HCT116 (cell line): ENCODE measurements at regions not wholly inside any gene's neighbourhood (a gene's known extent, or its start where the extent isn't known, plus 50 kb on each side); places are given as distances from the start of the nearest gene placed in this dataset.

Experiments used
- ATAC-seq: fragments of 200-7000 bp; cut with Tn5 transposase; 2 replicates; pipeline ENCODE4 v1.9.1; 2020; ENCODE audit warnings: mild to moderate bottlenecking, moderate library complexity
- BruUV-seq: library from RNA; stranded (reverse); fragments of 400-500 nt; replicated peaks from 2 replicates; lab custom pipeline; 2021; lab: Mats Ljungman, UMichigan
- CTCF ChIA-PET: fragments of 300-600 bp; sonication (Branson Sonifier 250); formaldehyde crosslinking; loops from one replicate; lab custom pipeline; 2021; ENCODE audit warnings: antibody characterized with exemption; lab: Charles Lee
- POLR2A ChIA-PET: fragments of 300-600, 350-600 bp; sonication (Branson Sonifier 250); formaldehyde crosslinking; loops from one replicate; lab custom pipeline; 2021; ENCODE audit warnings: antibody characterized with exemption; lab: Charles Lee
- RAD21 ChIA-PET, 2 experiments: fragments of 300-600 bp; sonication (Branson Sonifier 250); formaldehyde crosslinking; loops; one replicate each; lab custom pipeline; 2023; ENCODE audit warnings: low total read pairs in 2 of 2; ENCODE audit not compliant: uncharacterized antibody in 2 of 2, unreplicated experiment in 2 of 2, low non-redundant PET in 1 of 2; lab: Charles Lee
- DNase-seq: peaks from one replicate; pipeline ENCODE4 v3.0.0-alpha.2; 2010; ENCODE audit warnings: low read depth, low spot score
- H2AFZ ChIP-seq: fragments of 200-600 bp; shearing (Covaris generic), sonication (generic); 2 replicates; pipeline ENCODE4 v1.6.1; 2017; ENCODE audit warnings: low read depth, mixed run types, mixed read lengths, antibody characterized with exemption, low read length; ENCODE audit not compliant: poor library complexity, severe bottlenecking
- H3K27ac ChIP-seq: 2 replicates; pipeline ENCODE4 v1.5.1; 2012; ENCODE audit warnings: low read depth, low read length
- H3K27me3 ChIP-seq: fragments of 200-600 bp; sonication (generic); 2 replicates; pipeline ENCODE4 v1.6.1; 2016; ENCODE audit warnings: mixed run types, low read length, mixed read lengths; ENCODE audit not compliant: insufficient read depth
- H3K36me3 ChIP-seq, 2 experiments: fragments of 200-500 bp in 1 of 2; fragments of 200-600 bp in 1 of 2; sonication (Bioruptor generic) in 1 of 2; sonication (generic) in 1 of 2; 2 replicates each; pipeline versions ENCODE4 v1.5.1 to v1.6.1; 2014 to 2016; ENCODE audit warnings: low read length in 2 of 2, inconsistent platforms in 1 of 2, mixed read lengths in 1 of 2, mixed run types in 1 of 2; ENCODE audit not compliant: insufficient read depth in 2 of 2, control insufficient read depth in 1 of 2
- H3K4me1 ChIP-seq, 2 experiments: fragments of 200-600 bp in 1 of 2; sonication (generic) in 1 of 2; 2 replicates each; pipeline versions ENCODE4 v1.5.1 to v1.6.1; 2012 to 2017; ENCODE audit warnings: low read length in 2 of 2, inconsistent platforms in 1 of 2, mild to moderate bottlenecking in 1 of 2, mixed read lengths in 1 of 2, mixed run types in 1 of 2, moderate library complexity in 1 of 2; ENCODE audit not compliant: insufficient read depth in 2 of 2, control insufficient read depth in 1 of 2
- H3K4me2 ChIP-seq: fragments of 200-600 bp; sonication (generic); 2 replicates; pipeline ENCODE4 v1.6.1; 2017; ENCODE audit warnings: mixed run types, low read length, mixed read lengths
- H3K4me3 ChIP-seq, 2 experiments: fragments of 200-600 bp in 1 of 2; sonication (generic) in 1 of 2; replicated peaks in 1 of 2; 2 replicates each; pipeline ENCODE4 v1.5.1; 2011 to 2016; ENCODE audit warnings: low read length in 2 of 2, control low read depth in 1 of 2, low read depth in 1 of 2, mild to moderate bottlenecking in 1 of 2, mixed read lengths in 1 of 2, mixed run types in 1 of 2
- H3K79me2 ChIP-seq: fragments of 200-600 bp; sonication (generic); 2 replicates; pipeline ENCODE4 v1.6.1; 2017; ENCODE audit warnings: mild to moderate bottlenecking, mixed run types, low read length, moderate library complexity, mixed read lengths; ENCODE audit not compliant: insufficient read depth
- H3K9ac ChIP-seq: fragments of 200-600 bp; sonication (generic); 2 replicates; pipeline ENCODE4 v1.6.1; 2016; ENCODE audit warnings: low read length, mixed read lengths
- H3K9me2 ChIP-seq: fragments of 200-600 bp; sonication (generic), shearing (Covaris generic); 2 replicates; pipeline ENCODE4 v1.6.1; 2017; ENCODE audit warnings: mixed run types, mild to moderate bottlenecking, moderate library complexity; ENCODE audit not compliant: insufficient read depth
- H3K9me3 ChIP-seq, 2 experiments: fragments of 200-500 bp in 1 of 2; fragments of 200-600 bp in 1 of 2; sonication (Bioruptor generic) in 1 of 2; sonication (generic) in 1 of 2; 2 replicates each; pipeline ENCODE4 v1.6.1; 2014 to 2017; ENCODE audit warnings: low read length in 2 of 2, mixed read lengths in 2 of 2, inconsistent platforms in 1 of 2, low read depth in 1 of 2, mild to moderate bottlenecking in 1 of 2, mixed run types in 1 of 2, moderate library complexity in 1 of 2; ENCODE audit not compliant: control insufficient read depth in 1 of 2, insufficient read depth in 1 of 2
- H4K20me1 ChIP-seq: fragments of 200-600 bp; sonication (generic), shearing (Covaris generic); 2 replicates; pipeline ENCODE4 v1.6.1; 2017; ENCODE audit warnings: mixed run types, mild to moderate bottlenecking, moderate library complexity; ENCODE audit not compliant: insufficient read depth
- CBX3 ChIP-seq: IDR thresholded peaks from 2 replicates; pipeline ENCODE4 v1.6.1; 2012; ENCODE audit warnings: low read depth
- ELF1 ChIP-seq: IDR thresholded peaks from 2 replicates; pipeline ENCODE4 v1.6.1; 2012; ENCODE audit warnings: low read depth, borderline replicate concordance
- FOSL1 ChIP-seq: IDR thresholded peaks from 2 replicates; pipeline ENCODE4 v1.6.1; 2012; ENCODE audit warnings: low read depth
- JUND ChIP-seq: IDR thresholded peaks from 2 replicates; pipeline ENCODE4 v1.6.1; 2012
- POLR2AphosphoS5 ChIP-seq: IDR thresholded peaks from 2 replicates; pipeline ENCODE4 v1.6.1; 2011; ENCODE audit warnings: mild to moderate bottlenecking, low read depth, low read length, moderate library complexity
- SRF ChIP-seq: IDR thresholded peaks from 2 replicates; pipeline ENCODE4 v1.6.1; 2012; ENCODE audit warnings: low read depth
- YY1 ChIP-seq: IDR thresholded peaks from 2 replicates; pipeline ENCODE4 v1.6.1; 2011; ENCODE audit warnings: low read length, low read depth, moderate library complexity, mild to moderate bottlenecking; ENCODE audit not compliant: insufficient replicate concordance; ENCODE audit errors: extremely low read depth
- intact Hi-C: fragments of 100-400 bp; cut with micrococcal nuclease; formaldehyde crosslinking; loops from 2 replicates; pipeline ENCODE4 v1.10.0; 2022
- TF ChIP-seq, protein P1 (sequence below), 3 experiments: fragments of 200-600 bp in 1 of 3; sonication (generic) in 1 of 3; IDR thresholded peaks in 2 of 3; conservative IDR thresholded peaks in 1 of 3; 2 replicates each; pipeline ENCODE4 v1.5.1; 2012 to 2017; ENCODE audit warnings: low read depth in 2 of 3, low read length in 2 of 3, antibody characterized with exemption in 1 of 3, borderline replicate concordance in 1 of 3, control low read depth in 1 of 3, mild to moderate bottlenecking in 1 of 3, mixed read lengths in 1 of 3, mixed run types in 1 of 3, moderate library complexity in 1 of 3; ENCODE audit not compliant: insufficient read depth in 1 of 3
- TF ChIP-seq, protein P2 (sequence below): IDR thresholded peaks from 2 replicates; pipeline ENCODE4 v1.6.1; 2012; ENCODE audit warnings: low read depth
- TF ChIP-seq, protein P3 (sequence below): IDR thresholded peaks from 2 replicates; pipeline ENCODE4 v1.6.1; 2012
- TF ChIP-seq, protein P4 (sequence below): IDR thresholded peaks from 2 replicates; pipeline ENCODE4 v1.6.1; 2011; ENCODE audit warnings: mild to moderate bottlenecking, low read length, moderate library complexity; ENCODE audit not compliant: insufficient replicate concordance; ENCODE audit errors: extremely low read depth

DNA sequence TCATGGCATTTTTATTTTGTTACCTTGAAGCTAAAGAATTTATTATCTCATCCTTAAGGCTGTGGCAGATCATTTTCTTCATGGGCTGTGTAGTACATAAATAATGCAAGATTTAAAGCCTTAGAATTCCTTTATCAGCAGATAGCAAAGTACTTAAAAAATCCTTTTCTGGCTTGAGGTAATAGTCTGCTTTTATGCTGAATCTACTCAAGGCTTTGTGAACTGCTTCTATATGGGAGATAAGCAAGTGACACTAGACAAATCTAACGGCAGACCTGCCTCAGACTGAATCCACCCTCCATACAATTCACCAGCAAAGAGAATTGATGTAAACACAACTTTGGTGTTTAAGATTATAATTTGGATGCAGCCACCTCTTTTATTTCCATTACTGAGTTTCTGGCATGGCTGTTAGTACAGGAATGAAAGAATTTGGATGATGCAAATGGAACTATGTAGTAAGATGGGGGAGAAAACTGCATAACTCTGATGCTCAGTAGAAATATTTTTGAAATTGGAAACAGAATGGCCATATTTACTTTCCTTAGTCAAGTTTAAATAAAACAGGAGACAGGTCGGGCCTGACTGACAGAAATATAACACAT, 1121.5 kb downstream of the NAALADL2 start (continued):
- no peak for TF ChIP-seq ELF1
- TF ChIP-seq FOSL1: no peak
- TF ChIP-seq, protein P1, sequence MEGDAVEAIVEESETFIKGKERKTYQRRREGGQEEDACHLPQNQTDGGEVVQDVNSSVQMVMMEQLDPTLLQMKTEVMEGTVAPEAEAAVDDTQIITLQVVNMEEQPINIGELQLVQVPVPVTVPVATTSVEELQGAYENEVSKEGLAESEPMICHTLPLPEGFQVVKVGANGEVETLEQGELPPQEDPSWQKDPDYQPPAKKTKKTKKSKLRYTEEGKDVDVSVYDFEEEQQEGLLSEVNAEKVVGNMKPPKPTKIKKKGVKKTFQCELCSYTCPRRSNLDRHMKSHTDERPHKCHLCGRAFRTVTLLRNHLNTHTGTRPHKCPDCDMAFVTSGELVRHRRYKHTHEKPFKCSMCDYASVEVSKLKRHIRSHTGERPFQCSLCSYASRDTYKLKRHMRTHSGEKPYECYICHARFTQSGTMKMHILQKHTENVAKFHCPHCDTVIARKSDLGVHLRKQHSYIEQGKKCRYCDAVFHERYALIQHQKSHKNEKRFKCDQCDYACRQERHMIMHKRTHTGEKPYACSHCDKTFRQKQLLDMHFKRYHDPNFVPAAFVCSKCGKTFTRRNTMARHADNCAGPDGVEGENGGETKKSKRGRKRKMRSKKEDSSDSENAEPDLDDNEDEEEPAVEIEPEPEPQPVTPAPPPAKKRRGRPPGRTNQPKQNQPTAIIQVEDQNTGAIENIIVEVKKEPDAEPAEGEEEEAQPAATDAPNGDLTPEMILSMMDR (IDR thresholded peaks at IDR 0.05 in 2 of 3, conservative IDR thresholded peaks at IDR 0.05 in 1 of 3; ENCODE audit: borderline replicate concordance in 1 of 3, insufficient read depth in 1 of 3, low read depth in 2 of 3, low read length in 2 of 3): no peak
- TF ChIP-seq, all 23 proteins: peak for 0

DNA sequence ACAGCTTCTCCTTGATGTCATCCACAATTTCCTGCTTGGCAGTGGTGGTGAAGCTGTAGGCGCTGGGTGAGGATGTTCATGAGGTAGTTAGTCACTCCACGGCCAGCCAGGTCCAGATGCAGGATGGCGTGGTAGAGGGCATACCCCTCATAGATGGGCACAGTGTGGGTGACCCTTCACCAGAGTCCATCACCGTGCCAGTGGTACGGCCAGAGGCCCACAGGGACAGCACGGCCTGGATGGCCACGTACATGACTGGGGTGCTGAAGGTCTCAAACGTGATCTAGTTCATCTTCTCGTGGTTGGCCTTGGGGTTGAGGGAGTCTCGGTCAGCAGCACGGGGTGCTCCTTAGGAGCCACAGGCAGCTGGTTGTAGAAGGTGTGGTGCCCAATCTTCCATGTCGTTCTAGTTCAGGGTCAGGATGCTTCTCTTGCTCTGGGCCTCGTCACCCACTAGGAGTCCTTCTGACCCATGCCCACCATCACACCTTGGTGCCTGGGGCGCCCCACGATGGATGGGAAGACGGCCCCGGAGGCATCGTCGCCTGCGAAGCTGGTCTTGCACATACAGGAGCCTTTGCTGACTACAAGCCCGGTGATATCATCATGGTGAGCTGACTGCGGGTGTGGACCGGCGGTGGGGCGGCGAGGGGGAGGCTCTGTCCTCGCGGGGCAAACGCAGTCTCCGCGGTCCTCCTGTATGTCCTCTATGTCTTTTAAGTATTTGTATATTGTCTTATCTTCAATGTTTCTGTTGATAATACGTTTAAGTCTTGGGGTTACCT, 1119.0 kb downstream of the NAALADL2 start:
- H3K9me3 ChIP-seq: no peaks in the 10 kb centered on the region
- H2AFZ ChIP-seq: no peak overlapping the region
- H3K4me2 ChIP-seq: no peak overlapping the region
- TF ChIP-seq YY1: no peak
- TF ChIP-seq POLR2AphosphoS5: no peak
- TF ChIP-seq JUND: no peak
- TF ChIP-seq, protein P2, sequence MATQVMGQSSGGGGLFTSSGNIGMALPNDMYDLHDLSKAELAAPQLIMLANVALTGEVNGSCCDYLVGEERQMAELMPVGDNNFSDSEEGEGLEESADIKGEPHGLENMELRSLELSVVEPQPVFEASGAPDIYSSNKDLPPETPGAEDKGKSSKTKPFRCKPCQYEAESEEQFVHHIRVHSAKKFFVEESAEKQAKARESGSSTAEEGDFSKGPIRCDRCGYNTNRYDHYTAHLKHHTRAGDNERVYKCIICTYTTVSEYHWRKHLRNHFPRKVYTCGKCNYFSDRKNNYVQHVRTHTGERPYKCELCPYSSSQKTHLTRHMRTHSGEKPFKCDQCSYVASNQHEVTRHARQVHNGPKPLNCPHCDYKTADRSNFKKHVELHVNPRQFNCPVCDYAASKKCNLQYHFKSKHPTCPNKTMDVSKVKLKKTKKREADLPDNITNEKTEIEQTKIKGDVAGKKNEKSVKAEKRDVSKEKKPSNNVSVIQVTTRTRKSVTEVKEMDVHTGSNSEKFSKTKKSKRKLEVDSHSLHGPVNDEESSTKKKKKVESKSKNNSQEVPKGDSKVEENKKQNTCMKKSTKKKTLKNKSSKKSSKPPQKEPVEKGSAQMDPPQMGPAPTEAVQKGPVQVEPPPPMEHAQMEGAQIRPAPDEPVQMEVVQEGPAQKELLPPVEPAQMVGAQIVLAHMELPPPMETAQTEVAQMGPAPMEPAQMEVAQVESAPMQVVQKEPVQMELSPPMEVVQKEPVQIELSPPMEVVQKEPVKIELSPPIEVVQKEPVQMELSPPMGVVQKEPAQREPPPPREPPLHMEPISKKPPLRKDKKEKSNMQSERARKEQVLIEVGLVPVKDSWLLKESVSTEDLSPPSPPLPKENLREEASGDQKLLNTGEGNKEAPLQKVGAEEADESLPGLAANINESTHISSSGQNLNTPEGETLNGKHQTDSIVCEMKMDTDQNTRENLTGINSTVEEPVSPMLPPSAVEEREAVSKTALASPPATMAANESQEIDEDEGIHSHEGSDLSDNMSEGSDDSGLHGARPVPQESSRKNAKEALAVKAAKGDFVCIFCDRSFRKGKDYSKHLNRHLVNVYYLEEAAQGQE: no peak
- TF ChIP-seq, protein P1 (IDR thresholded peaks at IDR 0.05 in 2 of 3, conservative IDR thresholded peaks at IDR 0.05 in 1 of 3; ENCODE audit: borderline replicate concordance in 1 of 3, insufficient read depth in 1 of 3, low read depth in 2 of 3, low read length in 2 of 3): no peak
- no peak for TF ChIP-seq FOSL1
- TF ChIP-seq CBX3: no peak
- TF ChIP-seq, protein P3, sequence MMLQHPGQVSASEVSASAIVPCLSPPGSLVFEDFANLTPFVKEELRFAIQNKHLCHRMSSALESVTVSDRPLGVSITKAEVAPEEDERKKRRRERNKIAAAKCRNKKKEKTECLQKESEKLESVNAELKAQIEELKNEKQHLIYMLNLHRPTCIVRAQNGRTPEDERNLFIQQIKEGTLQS: no peak
- no peak for TF ChIP-seq SRF
- TF ChIP-seq, protein P4, sequence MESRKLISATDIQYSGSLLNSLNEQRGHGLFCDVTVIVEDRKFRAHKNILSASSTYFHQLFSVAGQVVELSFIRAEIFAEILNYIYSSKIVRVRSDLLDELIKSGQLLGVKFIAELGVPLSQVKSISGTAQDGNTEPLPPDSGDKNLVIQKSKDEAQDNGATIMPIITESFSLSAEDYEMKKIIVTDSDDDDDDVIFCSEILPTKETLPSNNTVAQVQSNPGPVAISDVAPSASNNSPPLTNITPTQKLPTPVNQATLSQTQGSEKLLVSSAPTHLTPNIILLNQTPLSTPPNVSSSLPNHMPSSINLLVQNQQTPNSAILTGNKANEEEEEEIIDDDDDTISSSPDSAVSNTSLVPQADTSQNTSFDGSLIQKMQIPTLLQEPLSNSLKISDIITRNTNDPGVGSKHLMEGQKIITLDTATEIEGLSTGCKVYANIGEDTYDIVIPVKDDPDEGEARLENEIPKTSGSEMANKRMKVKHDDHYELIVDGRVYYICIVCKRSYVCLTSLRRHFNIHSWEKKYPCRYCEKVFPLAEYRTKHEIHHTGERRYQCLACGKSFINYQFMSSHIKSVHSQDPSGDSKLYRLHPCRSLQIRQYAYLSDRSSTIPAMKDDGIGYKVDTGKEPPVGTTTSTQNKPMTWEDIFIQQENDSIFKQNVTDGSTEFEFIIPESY: no peak
- no peak overlapping the region for H3K27ac ChIP-seq
- no peaks in the 10 kb centered on the region for H3K9me2 ChIP-seq
- no TSS peak for BruUV-seq
- CTCF ChIA-PET: no interaction called here
- H4K20me1 ChIP-seq: no peaks in the 10 kb centered on the region
- H3K79me2 ChIP-seq: no peaks in the 10 kb centered on the region
- RAD21 ChIA-PET: no interaction called here
- POLR2A ChIA-PET: no interaction called here
- H3K36me3 ChIP-seq: no peaks in the 10 kb centered on the region
- intact Hi-C loops: no loop called here
- no peak overlapping the region for H3K4me3 ChIP-seq
- no peaks in the 10 kb centered on the region for H3K27me3 ChIP-seq
- H3K9ac ChIP-seq: no peak overlapping the region
- no peaks in the 10 kb centered on the region for H3K4me1 ChIP-seq
- no peak for ATAC-seq
- no peak for DNase-seq
